ENCODE measurements at regions not wholly inside any gene's neighbourhood (a gene's known extent, or its start where the extent isn't known, plus 50 kb on each side); places are given as distances from the start of the nearest gene placed in this dataset.

DNA sequence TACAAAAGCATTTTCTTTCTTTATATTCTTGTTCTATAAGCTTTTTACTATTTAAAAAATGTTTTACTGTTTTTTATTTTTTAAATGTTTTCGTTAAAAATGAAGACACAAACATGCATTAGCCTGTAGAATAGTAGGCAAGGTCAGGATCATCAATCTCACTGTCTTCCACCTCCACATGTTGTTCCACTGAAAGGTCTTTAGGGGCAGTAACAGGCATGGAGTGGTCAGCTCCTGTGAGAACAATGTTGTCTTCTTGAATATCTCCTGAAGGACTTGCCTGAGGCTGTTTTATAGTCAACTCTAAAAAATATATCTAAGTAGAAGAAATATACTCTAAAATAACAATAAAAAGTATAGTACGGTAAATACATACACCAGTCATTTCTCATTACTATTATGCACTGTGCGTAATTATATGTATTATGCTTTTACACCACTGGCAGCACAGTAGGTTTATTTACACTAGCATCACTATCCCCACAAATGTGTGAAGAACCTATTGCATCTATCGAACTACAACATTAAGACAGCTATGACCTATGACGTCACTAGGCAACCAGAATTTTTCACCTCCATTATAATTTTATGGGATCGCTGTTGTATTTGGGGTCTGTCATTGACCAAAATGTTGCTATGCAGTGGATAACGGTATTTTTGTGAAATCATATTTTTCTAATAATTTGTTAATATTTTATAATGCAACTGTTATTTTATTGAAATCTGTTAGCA is 764.3 kb downstream of the METTL4 start:
- TF ChIP-seq POLR2A (IDR thresholded peaks at IDR 0.05) = no peak
- TF ChIP-seq, protein P1, sequence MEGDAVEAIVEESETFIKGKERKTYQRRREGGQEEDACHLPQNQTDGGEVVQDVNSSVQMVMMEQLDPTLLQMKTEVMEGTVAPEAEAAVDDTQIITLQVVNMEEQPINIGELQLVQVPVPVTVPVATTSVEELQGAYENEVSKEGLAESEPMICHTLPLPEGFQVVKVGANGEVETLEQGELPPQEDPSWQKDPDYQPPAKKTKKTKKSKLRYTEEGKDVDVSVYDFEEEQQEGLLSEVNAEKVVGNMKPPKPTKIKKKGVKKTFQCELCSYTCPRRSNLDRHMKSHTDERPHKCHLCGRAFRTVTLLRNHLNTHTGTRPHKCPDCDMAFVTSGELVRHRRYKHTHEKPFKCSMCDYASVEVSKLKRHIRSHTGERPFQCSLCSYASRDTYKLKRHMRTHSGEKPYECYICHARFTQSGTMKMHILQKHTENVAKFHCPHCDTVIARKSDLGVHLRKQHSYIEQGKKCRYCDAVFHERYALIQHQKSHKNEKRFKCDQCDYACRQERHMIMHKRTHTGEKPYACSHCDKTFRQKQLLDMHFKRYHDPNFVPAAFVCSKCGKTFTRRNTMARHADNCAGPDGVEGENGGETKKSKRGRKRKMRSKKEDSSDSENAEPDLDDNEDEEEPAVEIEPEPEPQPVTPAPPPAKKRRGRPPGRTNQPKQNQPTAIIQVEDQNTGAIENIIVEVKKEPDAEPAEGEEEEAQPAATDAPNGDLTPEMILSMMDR (IDR thresholded peaks at IDR 0.05) = no peak

All from right lobe of liver (tissue), 4 donors.